Colonic mucosa (tissue), 4 donors: ENCODE measurements at regions not wholly inside any gene's neighbourhood (a gene's known extent, or its start where the extent isn't known, plus 50 kb on each side); places are given as distances from the start of the nearest gene placed in this dataset.

Experiments used
- DNase-seq: peaks from one replicate; pipeline ENCODE4 v3.0.0-alpha.2; 2020
- H3K27ac ChIP-seq: fragments of 200-600 bp; one replicate; pipeline ENCODE4 v1.8.0; 2021
- H3K27me3 ChIP-seq: fragments of 200-600 bp; one replicate; pipeline ENCODE4 v1.8.0; 2021
- H3K36me3 ChIP-seq: fragments of 200-600 bp; one replicate; pipeline ENCODE4 v1.8.0; 2021
- H3K4me1 ChIP-seq: fragments of 200-600 bp; one replicate; pipeline ENCODE4 v1.8.0; 2021; ENCODE audit warnings: mild to moderate bottlenecking
- H3K4me3 ChIP-seq: fragments of 200-600 bp; one replicate; pipeline ENCODE4 v1.8.0; 2021
- H3K9ac ChIP-seq, 2 donors: one replicate each; pipeline ENCODE4 v1.7.0; 2013; ENCODE audit warnings: control low read depth in 2 of 2, low read depth in 2 of 2, low read length in 2 of 2
- H3K9me3 ChIP-seq: fragments of 200-600 bp; one replicate; pipeline ENCODE4 v1.8.0; 2021
- intact Hi-C: fragments of 100-400 bp; cut with DNase I; formaldehyde crosslinking; loops from one replicate; pipeline ENCODE4 v1.14.1; 2022
- TF ChIP-seq, protein P1 (sequence below): fragments of 200-600 bp; IDR thresholded peaks from one replicate; pipeline ENCODE4 v1.8.0; 2022; ENCODE audit warnings: antibody characterized with exemption, mild to moderate bottlenecking
- donor health status: healthy.
- donor health status: DM: no; HTN: no; CAD: no.
- donor health status: DM: no; HTN: no; CAD: no.

DNA sequence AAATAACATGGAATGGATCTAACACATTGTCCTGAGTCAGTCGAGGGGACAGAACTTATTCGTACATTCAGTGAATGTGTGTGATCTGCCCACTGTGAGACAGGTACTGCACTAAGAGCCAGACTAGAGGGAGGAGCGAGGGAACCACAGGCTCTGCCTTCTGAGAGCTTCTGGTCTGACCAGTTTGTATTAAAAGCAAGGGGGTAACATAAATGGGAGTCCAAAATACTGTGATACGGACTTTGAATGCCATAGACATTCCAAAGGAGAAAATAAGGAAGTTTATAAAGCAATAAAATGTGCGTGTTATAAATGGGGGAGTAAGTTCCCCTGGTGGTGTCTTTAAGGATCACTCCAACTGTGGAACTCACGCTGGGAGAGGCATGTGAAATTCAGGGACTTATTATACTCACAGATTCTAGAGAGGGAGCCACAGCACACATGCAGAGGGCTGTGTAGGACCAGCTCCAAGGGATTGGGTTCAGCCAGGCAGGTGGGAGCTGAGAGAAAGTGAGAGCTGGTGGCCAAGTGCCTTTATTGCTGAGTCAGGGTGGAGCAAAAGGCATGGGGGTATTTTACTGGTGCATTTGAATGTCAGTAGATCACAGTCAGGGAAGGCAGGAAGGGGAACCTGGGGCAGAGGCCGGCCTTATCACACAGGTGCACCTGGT lies 186.5 kb upstream of the WWC1 start:
- H3K9ac ChIP-seq: peak overlapping the region in 1 of 2 donors; percentile 42
- H3K27ac ChIP-seq: peak overlapping the region; percentile 34
- no peaks in the 10 kb centered on the region for H3K4me1 ChIP-seq
- intact Hi-C loops: no loop called here
- H3K36me3 ChIP-seq: no peaks in the 10 kb centered on the region
- H3K27me3 ChIP-seq: no peaks in the 10 kb centered on the region
- H3K9me3 ChIP-seq: no peaks in the 10 kb centered on the region
- DNase-seq: peak; percentile 71
- H3K4me3 ChIP-seq: no peak overlapping the region
- TF ChIP-seq, protein P1, sequence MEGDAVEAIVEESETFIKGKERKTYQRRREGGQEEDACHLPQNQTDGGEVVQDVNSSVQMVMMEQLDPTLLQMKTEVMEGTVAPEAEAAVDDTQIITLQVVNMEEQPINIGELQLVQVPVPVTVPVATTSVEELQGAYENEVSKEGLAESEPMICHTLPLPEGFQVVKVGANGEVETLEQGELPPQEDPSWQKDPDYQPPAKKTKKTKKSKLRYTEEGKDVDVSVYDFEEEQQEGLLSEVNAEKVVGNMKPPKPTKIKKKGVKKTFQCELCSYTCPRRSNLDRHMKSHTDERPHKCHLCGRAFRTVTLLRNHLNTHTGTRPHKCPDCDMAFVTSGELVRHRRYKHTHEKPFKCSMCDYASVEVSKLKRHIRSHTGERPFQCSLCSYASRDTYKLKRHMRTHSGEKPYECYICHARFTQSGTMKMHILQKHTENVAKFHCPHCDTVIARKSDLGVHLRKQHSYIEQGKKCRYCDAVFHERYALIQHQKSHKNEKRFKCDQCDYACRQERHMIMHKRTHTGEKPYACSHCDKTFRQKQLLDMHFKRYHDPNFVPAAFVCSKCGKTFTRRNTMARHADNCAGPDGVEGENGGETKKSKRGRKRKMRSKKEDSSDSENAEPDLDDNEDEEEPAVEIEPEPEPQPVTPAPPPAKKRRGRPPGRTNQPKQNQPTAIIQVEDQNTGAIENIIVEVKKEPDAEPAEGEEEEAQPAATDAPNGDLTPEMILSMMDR: peak; percentile 33

DNA sequence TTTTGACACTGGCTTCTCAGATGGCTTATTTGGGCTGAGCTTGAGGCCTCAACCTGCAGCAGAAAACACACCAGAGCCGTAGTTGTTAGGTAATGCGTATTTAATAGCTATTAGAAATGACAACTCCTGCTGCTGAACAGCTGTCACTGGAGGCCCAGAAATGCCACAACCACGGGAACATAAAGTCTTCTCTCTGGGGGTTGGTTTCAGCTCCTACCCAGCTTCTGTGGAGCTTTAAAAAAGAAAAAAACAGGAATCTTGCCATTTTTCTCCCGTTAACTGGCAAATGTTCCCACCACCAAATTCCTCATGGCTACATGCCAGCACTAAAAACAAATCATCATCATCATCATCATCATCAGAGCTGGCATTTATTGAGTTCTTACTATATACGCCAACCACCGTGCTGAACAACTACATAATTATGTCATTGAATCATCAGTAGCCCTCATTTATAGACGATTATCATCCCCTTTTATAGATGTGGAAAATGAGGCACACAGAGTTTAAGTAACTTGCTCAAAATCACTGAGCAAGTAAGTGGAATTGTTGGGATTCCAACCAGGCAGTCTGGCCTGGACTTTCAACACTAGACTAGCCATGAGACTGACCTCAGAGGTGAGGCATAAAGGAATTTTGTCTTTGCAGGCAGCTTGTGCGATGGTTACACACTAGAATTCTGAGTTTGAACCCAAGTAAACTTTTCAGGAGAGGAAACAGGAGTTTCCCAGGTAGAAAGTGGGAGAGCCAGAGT lies 185.3 kb upstream of the WWC1 start:
- Histone ChIP-seq H3K27ac (no peak overlapping the region), H3K9ac (peak overlapping the region in 1 of 2 donors; percentile 3), H3K4me3 (no peak overlapping the region), H3K27me3 (no peaks in the 10 kb centered on the region), H3K9me3 (no peaks in the 10 kb centered on the region), H3K4me1 (no peaks in the 10 kb centered on the region), H3K36me3 (no peaks in the 10 kb centered on the region)
- intact Hi-C loops: no loop called here
- DNase-seq: no peak
- TF ChIP-seq, protein P1: no peak

DNA sequence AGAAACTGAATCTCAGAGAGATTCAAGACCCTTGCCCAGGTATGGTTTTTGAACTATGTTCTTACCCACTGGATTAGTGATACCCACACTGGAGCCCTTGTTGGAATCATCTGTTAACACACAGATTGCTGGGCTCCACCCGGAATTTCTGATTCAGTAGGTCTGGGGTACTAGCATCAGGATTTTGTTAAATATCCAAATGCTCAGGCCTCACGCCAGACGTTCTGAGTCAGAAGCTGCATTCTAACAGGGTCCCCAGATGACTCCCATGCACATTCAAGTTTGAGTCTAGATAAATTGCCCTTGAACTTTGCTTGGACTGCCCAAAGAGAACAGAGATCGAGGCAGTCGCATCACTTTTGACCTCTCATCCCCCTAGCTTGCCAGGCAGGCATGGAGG lies 182.0 kb upstream of the WWC1 start:
- intact Hi-C loops: no loop called here
- H3K27ac ChIP-seq: no peak overlapping the region
- TF ChIP-seq, protein P1: no peak
- no peak overlapping the region for H3K9ac ChIP-seq
- no peaks in the 10 kb centered on the region for H3K36me3 ChIP-seq
- no peak for DNase-seq
- no peaks in the 10 kb centered on the region for H3K4me1 ChIP-seq
- no peaks in the 10 kb centered on the region for H3K9me3 ChIP-seq
- H3K4me3 ChIP-seq: no peak overlapping the region
- no peaks in the 10 kb centered on the region for H3K27me3 ChIP-seq

DNA sequence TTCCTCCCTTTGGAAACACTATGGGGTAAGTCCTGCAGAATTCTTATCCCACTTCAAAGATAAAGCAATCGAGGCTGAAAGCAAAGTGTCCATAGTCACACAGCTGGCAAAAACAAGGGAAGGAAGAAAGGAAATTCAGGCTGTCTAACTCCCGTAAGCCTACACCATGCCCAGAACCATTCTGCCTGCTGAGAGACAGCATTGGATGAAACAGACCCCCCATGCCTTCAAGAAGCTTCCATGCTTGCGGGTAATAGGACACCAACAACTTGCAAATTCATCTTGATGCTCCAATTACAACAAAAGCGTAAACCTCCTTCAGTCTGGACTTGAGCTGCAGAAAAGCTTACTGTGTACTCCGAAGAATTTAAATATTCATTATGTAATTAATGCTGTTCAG lies 181.1 kb upstream of the WWC1 start:
- Histone ChIP-seq H3K4me1 (no peaks in the 10 kb centered on the region), H3K9me3 (no peaks in the 10 kb centered on the region), H3K4me3 (no peak overlapping the region), H3K27me3 (no peaks in the 10 kb centered on the region), H3K27ac (no peak overlapping the region), H3K9ac (no peak overlapping the region), H3K36me3 (no peaks in the 10 kb centered on the region)
- no peak for DNase-seq
- TF ChIP-seq, protein P1: no peak
- intact Hi-C loops: no loop called here

DNA sequence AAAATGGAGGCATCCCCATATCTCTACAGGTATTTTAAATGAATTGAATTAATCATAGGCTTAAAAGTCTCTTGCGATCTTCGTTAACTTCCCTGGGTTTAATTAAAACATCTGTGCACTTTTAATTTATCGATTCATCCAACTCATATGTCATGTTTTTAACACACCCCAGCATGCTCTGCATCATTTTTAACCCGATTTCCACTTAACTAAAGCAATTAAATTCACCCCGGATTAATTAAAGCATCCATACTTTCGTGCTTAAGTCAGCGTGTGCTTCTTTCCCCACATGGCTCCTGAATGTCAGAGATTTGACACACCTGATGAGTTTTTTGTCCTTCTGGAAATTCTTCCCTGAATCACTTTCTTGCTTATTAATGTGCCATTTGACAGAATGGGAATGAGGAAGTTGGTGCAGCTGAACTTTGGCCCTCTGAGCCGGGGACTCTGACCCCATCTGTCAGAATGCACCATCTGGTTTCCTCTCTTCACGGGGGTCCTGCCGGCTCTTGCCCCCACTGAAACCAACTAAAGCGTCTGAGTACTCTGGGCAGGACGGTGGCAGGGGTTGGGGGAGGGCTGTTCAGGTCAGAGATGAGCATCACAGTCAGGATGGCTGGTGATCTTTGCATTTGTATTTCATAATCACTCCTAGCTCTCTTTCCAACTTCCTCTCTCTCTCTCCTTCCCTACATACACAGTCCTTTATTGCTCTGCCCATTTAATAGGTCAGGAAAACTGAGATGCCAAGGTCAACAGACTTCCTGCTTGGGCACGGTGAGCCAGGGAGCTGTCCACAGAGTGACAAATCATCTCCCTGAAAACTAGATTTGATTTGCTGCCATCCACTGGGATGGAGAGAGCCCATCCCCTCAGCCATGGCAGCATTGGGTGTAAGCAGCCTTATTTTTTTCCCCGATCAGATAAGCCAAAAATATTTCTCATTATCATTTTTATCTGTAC lies 180.3 kb upstream of the WWC1 start:
- no peak for DNase-seq
- Histone ChIP-seq H3K4me3 (no peak overlapping the region), H3K9ac (no peak overlapping the region), H3K9me3 (no peaks in the 10 kb centered on the region), H3K27me3 (no peaks in the 10 kb centered on the region), H3K27ac (no peak overlapping the region), H3K36me3 (no peaks in the 10 kb centered on the region), H3K4me1 (no peaks in the 10 kb centered on the region)
- intact Hi-C loops: no loop called here
- TF ChIP-seq, protein P1: no peak
